H1 (cell line): ENCODE measurements at regions not wholly inside any gene's neighbourhood (a gene's known extent, or its start where the extent isn't known, plus 50 kb on each side); places are given as distances from the start of the nearest gene placed in this dataset.

ENCODE experiments used
- BRCA1 ChIP-seq: IDR thresholded peaks from 2 replicates; pipeline ENCODE4 v1.6.1; 2012; ENCODE audit warnings: low read depth, low read length, improper control_type of control experiment
- CTBP2 ChIP-seq: IDR thresholded peaks from 2 replicates; pipeline ENCODE4 v1.7.0; 2011; ENCODE audit warnings: borderline replicate concordance, mild to moderate bottlenecking, moderate library complexity, mixed read lengths, low read length; ENCODE audit not compliant: insufficient read depth, insufficient read length
- GTF2F1 ChIP-seq: IDR thresholded peaks from 2 replicates; pipeline ENCODE4 v1.6.1; 2012; ENCODE audit warnings: low read depth, low read length, improper control_type of control experiment, borderline replicate concordance
- KDM1A ChIP-seq: fragments of 200-600, 300-600 bp; sonication (generic); IDR thresholded peaks from 2 replicates; pipeline ENCODE4 v1.7.1; 2016; ENCODE audit warnings: mild to moderate bottlenecking, low read length, borderline replicate concordance
- POU5F1 ChIP-seq: IDR thresholded peaks from 2 replicates; pipeline ENCODE4 v1.6.1; 2011; ENCODE audit warnings: low read depth, mild to moderate bottlenecking, low read length, moderate library complexity
- RAD21 ChIP-seq, 2 experiments: IDR thresholded peaks in 1 of 2; conservative IDR thresholded peaks in 1 of 2; 2 replicates each; pipeline ENCODE4 v1.6.1; 2011; ENCODE audit warnings: low read depth in 2 of 2, low read length in 2 of 2, improper control_type of control experiment in 1 of 2, inconsistent platforms in 1 of 2, mild to moderate bottlenecking in 1 of 2, moderate library complexity in 1 of 2
- ZNF274 ChIP-seq: IDR thresholded peaks from 2 replicates; pipeline ENCODE4 v1.7.0; 2012; ENCODE audit warnings: low read length, borderline replicate concordance; ENCODE audit errors: extremely low read depth
- TF ChIP-seq, protein P1 (sequence below), 3 experiments: IDR thresholded peaks; 1 replicate in 2 of 3; 2 replicates in 1 of 3; pipeline versions ENCODE4 v1.5.1 to v1.6.1; 2011; ENCODE audit warnings: low read length in 3 of 3, mild to moderate bottlenecking in 3 of 3, inconsistent platforms in 2 of 3, low read depth in 1 of 3, moderate library complexity in 1 of 3; ENCODE audit not compliant: insufficient read depth in 1 of 3; ENCODE audit errors: control extremely low read depth in 1 of 3

DNA sequence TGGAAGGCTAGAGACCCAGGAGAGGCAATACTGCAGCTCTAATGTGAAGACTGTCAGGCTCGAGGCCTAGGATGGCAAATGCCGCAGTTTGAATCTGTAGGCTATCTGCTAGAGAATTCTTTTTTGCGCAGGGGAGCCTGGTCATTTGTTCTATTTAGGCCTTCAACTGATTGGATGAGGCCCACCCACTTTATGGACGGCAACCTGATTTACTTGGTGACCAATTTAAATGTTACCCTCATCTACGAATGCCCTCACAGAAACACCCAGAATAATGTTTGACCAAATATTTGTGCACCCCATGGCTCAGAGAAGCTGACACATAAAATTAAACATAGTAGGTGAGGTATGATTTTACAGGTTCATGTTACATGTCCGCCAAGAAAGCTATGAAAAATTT is 300.7 kb upstream of the GRM7 start (continued):
- TF ChIP-seq, protein P1, sequence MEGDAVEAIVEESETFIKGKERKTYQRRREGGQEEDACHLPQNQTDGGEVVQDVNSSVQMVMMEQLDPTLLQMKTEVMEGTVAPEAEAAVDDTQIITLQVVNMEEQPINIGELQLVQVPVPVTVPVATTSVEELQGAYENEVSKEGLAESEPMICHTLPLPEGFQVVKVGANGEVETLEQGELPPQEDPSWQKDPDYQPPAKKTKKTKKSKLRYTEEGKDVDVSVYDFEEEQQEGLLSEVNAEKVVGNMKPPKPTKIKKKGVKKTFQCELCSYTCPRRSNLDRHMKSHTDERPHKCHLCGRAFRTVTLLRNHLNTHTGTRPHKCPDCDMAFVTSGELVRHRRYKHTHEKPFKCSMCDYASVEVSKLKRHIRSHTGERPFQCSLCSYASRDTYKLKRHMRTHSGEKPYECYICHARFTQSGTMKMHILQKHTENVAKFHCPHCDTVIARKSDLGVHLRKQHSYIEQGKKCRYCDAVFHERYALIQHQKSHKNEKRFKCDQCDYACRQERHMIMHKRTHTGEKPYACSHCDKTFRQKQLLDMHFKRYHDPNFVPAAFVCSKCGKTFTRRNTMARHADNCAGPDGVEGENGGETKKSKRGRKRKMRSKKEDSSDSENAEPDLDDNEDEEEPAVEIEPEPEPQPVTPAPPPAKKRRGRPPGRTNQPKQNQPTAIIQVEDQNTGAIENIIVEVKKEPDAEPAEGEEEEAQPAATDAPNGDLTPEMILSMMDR (IDR thresholded peaks at IDR 0.05; ENCODE audit: control extremely low read depth in 1 of 3, insufficient read depth in 1 of 3, low read depth in 1 of 3, low read length in 3 of 3): no peak
- TF ChIP-seq RAD21 (IDR thresholded peaks at IDR 0.05 in 1 of 2, conservative IDR thresholded peaks at IDR 0.05 in 1 of 2; ENCODE audit: low read depth in 2 of 2, low read length in 2 of 2) (no peak), KDM1A (no peak), CTBP2 (no peak), POU5F1 (no peak), BRCA1 (no peak), GTF2F1 (no peak), ZNF274 (no peak)
